KMS-11 (cell line): ENCODE measurements at regions not wholly inside any gene's neighbourhood (a gene's known extent, or its start where the extent isn't known, plus 50 kb on each side); places are given as distances from the start of the nearest gene placed in this dataset.

Source experiments
- H2AFZ ChIP-seq: fragments of 200-600 bp; sonication (generic); 2 replicates; pipeline ENCODE4 v1.6.1; 2016; ENCODE audit warnings: antibody characterized with exemption, mixed run types, low read depth
- H3K27ac ChIP-seq: fragments of 200-600 bp; sonication (generic); 2 replicates; pipeline ENCODE4 v1.6.1; 2016; ENCODE audit warnings: mild to moderate bottlenecking, mixed run types
- H3K27me3 ChIP-seq: fragments of 200-600 bp; sonication (generic); 2 replicates; pipeline ENCODE4 v1.6.1; 2017; ENCODE audit warnings: mild to moderate bottlenecking, low read depth, mixed run types, moderate library complexity; ENCODE audit not compliant: insufficient read depth
- H3K36me3 ChIP-seq: fragments of 200-600 bp; sonication (generic); 2 replicates; pipeline ENCODE4 v1.6.1; 2017; ENCODE audit warnings: mild to moderate bottlenecking, mixed run types; ENCODE audit not compliant: insufficient read depth
- H3K4me1 ChIP-seq: fragments of 200-600 bp; sonication (generic); 2 replicates; pipeline ENCODE4 v1.6.1; 2016; ENCODE audit warnings: mild to moderate bottlenecking, low read depth, mixed run types; ENCODE audit not compliant: poor library complexity, severe bottlenecking
- H3K4me2 ChIP-seq: fragments of 200-600 bp; sonication (generic); 2 replicates; pipeline ENCODE4 v1.7.0; 2016; ENCODE audit warnings: mild to moderate bottlenecking, mixed run types
- H3K4me3 ChIP-seq: fragments of 200-600 bp; sonication (generic); IDR thresholded peaks from 2 replicates; pipeline ENCODE4 v1.6.1; 2017; ENCODE audit warnings: low read depth, low read length, mixed read lengths; ENCODE audit not compliant: insufficient read depth
- H3K79me2 ChIP-seq: fragments of 200-600 bp; sonication (generic); 2 replicates; pipeline ENCODE4 v1.6.1; 2016; ENCODE audit warnings: low read depth, mixed run types; ENCODE audit not compliant: insufficient read depth
- H3K9ac ChIP-seq: fragments of 200-600 bp; sonication (generic); 2 replicates; pipeline ENCODE4 v1.6.1; 2016; ENCODE audit warnings: mild to moderate bottlenecking, mixed run types
- H4K20me1 ChIP-seq: fragments of 200-600 bp; sonication (generic); 2 replicates; pipeline ENCODE4 v1.6.1; 2016; ENCODE audit warnings: mild to moderate bottlenecking, mixed run types; ENCODE audit not compliant: insufficient read depth
- TF ChIP-seq, protein P1 (sequence below): fragments of 200-600 bp; sonication (generic); conservative IDR thresholded peaks from 2 replicates; pipeline ENCODE4 v1.6.1; 2017; ENCODE audit warnings: low read depth, mild to moderate bottlenecking, antibody characterized with exemption, low read length, moderate library complexity, mixed read lengths

GRCh38 chr5:23029290-23029689, 176.1 kb upstream of the CDH12 start:
- H3K9ac ChIP-seq: no peak overlapping the region
- no peak overlapping the region for H3K27ac ChIP-seq
- no peak overlapping the region for H3K4me2 ChIP-seq
- H3K36me3 ChIP-seq: no peaks in the 10 kb centered on the region
- TF ChIP-seq, protein P1, sequence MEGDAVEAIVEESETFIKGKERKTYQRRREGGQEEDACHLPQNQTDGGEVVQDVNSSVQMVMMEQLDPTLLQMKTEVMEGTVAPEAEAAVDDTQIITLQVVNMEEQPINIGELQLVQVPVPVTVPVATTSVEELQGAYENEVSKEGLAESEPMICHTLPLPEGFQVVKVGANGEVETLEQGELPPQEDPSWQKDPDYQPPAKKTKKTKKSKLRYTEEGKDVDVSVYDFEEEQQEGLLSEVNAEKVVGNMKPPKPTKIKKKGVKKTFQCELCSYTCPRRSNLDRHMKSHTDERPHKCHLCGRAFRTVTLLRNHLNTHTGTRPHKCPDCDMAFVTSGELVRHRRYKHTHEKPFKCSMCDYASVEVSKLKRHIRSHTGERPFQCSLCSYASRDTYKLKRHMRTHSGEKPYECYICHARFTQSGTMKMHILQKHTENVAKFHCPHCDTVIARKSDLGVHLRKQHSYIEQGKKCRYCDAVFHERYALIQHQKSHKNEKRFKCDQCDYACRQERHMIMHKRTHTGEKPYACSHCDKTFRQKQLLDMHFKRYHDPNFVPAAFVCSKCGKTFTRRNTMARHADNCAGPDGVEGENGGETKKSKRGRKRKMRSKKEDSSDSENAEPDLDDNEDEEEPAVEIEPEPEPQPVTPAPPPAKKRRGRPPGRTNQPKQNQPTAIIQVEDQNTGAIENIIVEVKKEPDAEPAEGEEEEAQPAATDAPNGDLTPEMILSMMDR: no peak
- H3K27me3 ChIP-seq: no peaks in the 10 kb centered on the region
- no peaks in the 10 kb centered on the region for H3K79me2 ChIP-seq
- H3K4me1 ChIP-seq: no peaks in the 10 kb centered on the region
- H2AFZ ChIP-seq: no peak overlapping the region
- no peaks in the 10 kb centered on the region for H4K20me1 ChIP-seq
- no peak overlapping the region for H3K4me3 ChIP-seq

DNA sequence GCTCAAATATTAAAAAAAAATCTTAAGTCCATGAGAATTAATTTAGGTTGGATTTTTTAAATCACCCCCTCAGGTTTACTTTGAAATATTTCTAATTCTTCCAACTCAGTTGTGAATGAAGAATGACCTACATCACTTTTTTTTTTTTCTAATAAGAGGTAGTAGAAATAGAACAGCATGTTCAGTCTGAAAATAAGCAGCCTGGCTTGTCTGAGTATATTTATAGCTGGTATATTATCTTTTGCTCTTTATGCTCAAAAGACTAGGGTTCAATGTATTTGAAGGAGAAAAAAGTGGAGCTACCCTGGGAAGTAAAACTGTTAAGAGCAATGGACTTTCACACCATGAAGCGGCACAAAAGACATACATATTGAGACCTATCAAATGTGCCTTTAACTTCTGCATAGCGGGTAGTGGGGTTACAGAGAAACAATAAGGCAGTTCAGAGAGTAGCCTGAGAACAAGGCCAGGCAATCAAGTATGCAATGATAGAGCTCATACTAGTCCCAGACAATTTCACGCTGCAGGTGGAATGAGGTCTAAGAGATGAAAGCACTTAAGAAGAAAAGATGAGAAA, 175.4 kb upstream of the CDH12 start:
- Histone ChIP-seq H2AFZ (no peak overlapping the region), H3K36me3 (no peaks in the 10 kb centered on the region), H3K9ac (no peak overlapping the region), H3K4me2 (no peak overlapping the region), H3K79me2 (no peaks in the 10 kb centered on the region), H3K27me3 (no peaks in the 10 kb centered on the region), H3K4me1 (no peaks in the 10 kb centered on the region), H3K4me3 (no peak overlapping the region), H3K27ac (no peak overlapping the region), H4K20me1 (no peaks in the 10 kb centered on the region)
- TF ChIP-seq, protein P1: no peak

GRCh38 chr5:23027830-23028229, 174.7 kb upstream of the CDH12 start:
- Histone ChIP-seq H3K4me1 (no peaks in the 10 kb centered on the region), H2AFZ (no peak overlapping the region), H3K27ac (no peak overlapping the region), H3K79me2 (no peaks in the 10 kb centered on the region), H3K9ac (no peak overlapping the region), H4K20me1 (no peaks in the 10 kb centered on the region), H3K4me2 (no peak overlapping the region), H3K36me3 (no peaks in the 10 kb centered on the region), H3K27me3 (no peaks in the 10 kb centered on the region), H3K4me3 (no peak overlapping the region)
- TF ChIP-seq, protein P1: no peak

GRCh38 chr5:23027331-23027730, 174.2 kb upstream of the CDH12 start:
- TF ChIP-seq, protein P1: no peak
- Histone ChIP-seq H3K27ac (no peak overlapping the region), H3K79me2 (no peaks in the 10 kb centered on the region), H3K4me3 (no peak overlapping the region), H2AFZ (no peak overlapping the region), H3K9ac (no peak overlapping the region), H4K20me1 (no peaks in the 10 kb centered on the region), H3K36me3 (no peaks in the 10 kb centered on the region), H3K27me3 (no peaks in the 10 kb centered on the region), H3K4me2 (no peak overlapping the region), H3K4me1 (no peaks in the 10 kb centered on the region)
